ENCODE measurements at regions not wholly inside any gene's neighbourhood (a gene's known extent, or its start where the extent isn't known, plus 50 kb on each side); places are given as distances from the start of the nearest gene placed in this dataset.

- Histone ChIP-seq H3K4me1 (ENCODE audit: control insufficient read depth, insufficient read depth, low read length) (no peaks in the 10 kb centered on the region), H3K27me3 (ENCODE audit: control insufficient read depth, insufficient read depth, low read length) (no peaks in the 10 kb centered on the region), H3K36me3 (ENCODE audit: control insufficient read depth, insufficient read depth, low read length) (no peaks in the 10 kb centered on the region), H3K9me3 (replicated peaks; ENCODE audit: control insufficient read depth, low read depth, low read length) (no peaks in the 10 kb centered on the region), H3K4me3 (ENCODE audit: low read length) (no peak overlapping the region), H3K27ac (ENCODE audit: low read length) (no peak overlapping the region)
- WGBS (ENCODE audit: insufficient coverage) = no CpG with 5 or more reads among the region's 4 CpGs
- DNase-seq = no peak
Observed at GRCh38 chr1:101723415-101723814, 273.3 kb downstream of the OLFM3 start.

- Histone ChIP-seq H3K4me3 (ENCODE audit: low read length) (no peak overlapping the region), H3K36me3 (ENCODE audit: control insufficient read depth, insufficient read depth, low read length) (no peaks in the 10 kb centered on the region), H3K27me3 (ENCODE audit: control insufficient read depth, insufficient read depth, low read length) (no peaks in the 10 kb centered on the region), H3K27ac (ENCODE audit: low read length) (no peak overlapping the region), H3K4me1 (ENCODE audit: control insufficient read depth, insufficient read depth, low read length) (no peaks in the 10 kb centered on the region), H3K9me3 (replicated peaks; ENCODE audit: control insufficient read depth, low read depth, low read length) (no peaks in the 10 kb centered on the region)
- no CpG with 5 or more reads among the region's 5 CpGs for WGBS (ENCODE audit: insufficient coverage)
- DNase-seq = no peak
Observed at GRCh38 chr1:101728029-101728428, 268.7 kb downstream of the OLFM3 start.

GRCh38 chr1:101730559-101730958, 266.2 kb downstream of the OLFM3 start:
- no peaks in the 10 kb centered on the region for H3K27me3 ChIP-seq (ENCODE audit: control insufficient read depth, insufficient read depth, low read length)
- H3K4me3 ChIP-seq (ENCODE audit: low read length) = no peak overlapping the region
- H3K36me3 ChIP-seq (ENCODE audit: control insufficient read depth, insufficient read depth, low read length) = no peaks in the 10 kb centered on the region
- no peak overlapping the region for H3K27ac ChIP-seq (ENCODE audit: low read length)
- no peak for DNase-seq
- WGBS (ENCODE audit: insufficient coverage) = no CpG with 5 or more reads among the region's 2 CpGs
- H3K9me3 ChIP-seq (replicated peaks; ENCODE audit: control insufficient read depth, low read depth, low read length) = no peaks in the 10 kb centered on the region
- no peaks in the 10 kb centered on the region for H3K4me1 ChIP-seq (ENCODE audit: control insufficient read depth, insufficient read depth, low read length)

- WGBS (ENCODE audit: insufficient coverage) = 63% methylated on average over 2 of the region's 2 CpGs
- H3K4me1 ChIP-seq (ENCODE audit: control insufficient read depth, insufficient read depth, low read length) = no peaks in the 10 kb centered on the region
- no peaks in the 10 kb centered on the region for H3K9me3 ChIP-seq (replicated peaks; ENCODE audit: control insufficient read depth, low read depth, low read length)
- no peak overlapping the region for H3K4me3 ChIP-seq (ENCODE audit: low read length)
- no peak overlapping the region for H3K27ac ChIP-seq (ENCODE audit: low read length)
- no peaks in the 10 kb centered on the region for H3K36me3 ChIP-seq (ENCODE audit: control insufficient read depth, insufficient read depth, low read length)
- DNase-seq = no peak
- no peaks in the 10 kb centered on the region for H3K27me3 ChIP-seq (ENCODE audit: control insufficient read depth, insufficient read depth, low read length)
Observed at GRCh38 chr1:101732261-101732660, 264.5 kb downstream of the OLFM3 start.

GRCh38 chr1:101733340-101733739, 263.4 kb downstream of the OLFM3 start:
- H3K9me3 ChIP-seq (replicated peaks; ENCODE audit: control insufficient read depth, low read depth, low read length) = no peaks in the 10 kb centered on the region
- no peak overlapping the region for H3K27ac ChIP-seq (ENCODE audit: low read length)
- no peaks in the 10 kb centered on the region for H3K4me1 ChIP-seq (ENCODE audit: control insufficient read depth, insufficient read depth, low read length)
- H3K36me3 ChIP-seq (ENCODE audit: control insufficient read depth, insufficient read depth, low read length) = no peaks in the 10 kb centered on the region
- no peak for DNase-seq
- no peak overlapping the region for H3K4me3 ChIP-seq (ENCODE audit: low read length)
- no peaks in the 10 kb centered on the region for H3K27me3 ChIP-seq (ENCODE audit: control insufficient read depth, insufficient read depth, low read length)

GRCh38 chr1:101738475-101738874, 258.3 kb downstream of the OLFM3 start:
- no CpG with 5 or more reads among the region's 1 CpG for WGBS (ENCODE audit: insufficient coverage)
- no peak for DNase-seq

GRCh38 chr1:101739146-101739545, 257.6 kb downstream of the OLFM3 start:
- Histone ChIP-seq H3K27me3 (ENCODE audit: control insufficient read depth, insufficient read depth, low read length) (no peaks in the 10 kb centered on the region), H3K27ac (ENCODE audit: low read length) (no peak overlapping the region), H3K9me3 (replicated peaks; ENCODE audit: control insufficient read depth, low read depth, low read length) (no peaks in the 10 kb centered on the region), H3K4me1 (ENCODE audit: control insufficient read depth, insufficient read depth, low read length) (no peaks in the 10 kb centered on the region), H3K36me3 (ENCODE audit: control insufficient read depth, insufficient read depth, low read length) (no peaks in the 10 kb centered on the region), H3K4me3 (ENCODE audit: low read length) (no peak overlapping the region)
- WGBS (ENCODE audit: insufficient coverage) = 40% methylated on average over 1 of the region's 6 CpGs
- DNase-seq = no peak

More at GRCh38 chr1:101738475-101738874, 258.3 kb downstream of the OLFM3 start:
- no peaks in the 10 kb centered on the region for H3K36me3 ChIP-seq (ENCODE audit: control insufficient read depth, insufficient read depth, low read length)
- no peak overlapping the region for H3K27ac ChIP-seq (ENCODE audit: low read length)
- H3K27me3 ChIP-seq (ENCODE audit: control insufficient read depth, insufficient read depth, low read length) = no peaks in the 10 kb centered on the region
- H3K9me3 ChIP-seq (replicated peaks; ENCODE audit: control insufficient read depth, low read depth, low read length) = no peaks in the 10 kb centered on the region
- H3K4me3 ChIP-seq (ENCODE audit: low read length) = no peak overlapping the region
- no peaks in the 10 kb centered on the region for H3K4me1 ChIP-seq (ENCODE audit: control insufficient read depth, insufficient read depth, low read length)

GRCh38 chr1:101739826-101740330, 256.8 kb downstream of the OLFM3 start:
- H3K9me3 ChIP-seq (replicated peaks; ENCODE audit: control insufficient read depth, low read depth, low read length) = no peaks in the 10 kb centered on the region
- H3K27me3 ChIP-seq (ENCODE audit: control insufficient read depth, insufficient read depth, low read length) = no peaks in the 10 kb centered on the region
- no peak overlapping the region for H3K4me3 ChIP-seq (ENCODE audit: low read length)
- DNase-seq = peak; percentile 19
- no peak overlapping the region for H3K27ac ChIP-seq (ENCODE audit: low read length)
- whole genome bisulfite sequencing (ENCODE audit: insufficient coverage) = no CpG with 5 or more reads among the region's 1 CpG
- no peaks in the 10 kb centered on the region for H3K36me3 ChIP-seq (ENCODE audit: control insufficient read depth, insufficient read depth, low read length)
- H3K4me1 ChIP-seq (ENCODE audit: control insufficient read depth, insufficient read depth, low read length) = no peaks in the 10 kb centered on the region

GRCh38 chr1:101741910-101742309, 254.8 kb downstream of the OLFM3 start:
- Histone ChIP-seq H3K36me3 (ENCODE audit: control insufficient read depth, insufficient read depth, low read length) (no peaks in the 10 kb centered on the region), H3K27me3 (ENCODE audit: control insufficient read depth, insufficient read depth, low read length) (no peaks in the 10 kb centered on the region), H3K4me3 (ENCODE audit: low read length) (no peak overlapping the region), H3K27ac (ENCODE audit: low read length) (no peak overlapping the region), H3K4me1 (ENCODE audit: control insufficient read depth, insufficient read depth, low read length) (no peaks in the 10 kb centered on the region), H3K9me3 (replicated peaks; ENCODE audit: control insufficient read depth, low read depth, low read length) (no peaks in the 10 kb centered on the region)
- WGBS (ENCODE audit: insufficient coverage) = 61% methylated on average over 2 of the region's 5 CpGs
- no peak for DNase-seq

GRCh38 chr1:101742509-101742908, 254.2 kb downstream of the OLFM3 start:
- no peak overlapping the region for H3K4me3 ChIP-seq (ENCODE audit: low read length)
- no peak for DNase-seq
- H3K36me3 ChIP-seq (ENCODE audit: control insufficient read depth, insufficient read depth, low read length) = no peaks in the 10 kb centered on the region
- no CpG with 5 or more reads among the region's 1 CpG for WGBS (ENCODE audit: insufficient coverage)
- no peak overlapping the region for H3K27ac ChIP-seq (ENCODE audit: low read length)
- no peaks in the 10 kb centered on the region for H3K9me3 ChIP-seq (replicated peaks; ENCODE audit: control insufficient read depth, low read depth, low read length)
- no peaks in the 10 kb centered on the region for H3K27me3 ChIP-seq (ENCODE audit: control insufficient read depth, insufficient read depth, low read length)
- H3K4me1 ChIP-seq (ENCODE audit: control insufficient read depth, insufficient read depth, low read length) = no peaks in the 10 kb centered on the region

- H3K4me3 ChIP-seq (ENCODE audit: low read length) = no peak overlapping the region
- H3K27me3 ChIP-seq (ENCODE audit: control insufficient read depth, insufficient read depth, low read length) = no peaks in the 10 kb centered on the region
- no peaks in the 10 kb centered on the region for H3K9me3 ChIP-seq (replicated peaks; ENCODE audit: control insufficient read depth, low read depth, low read length)
- DNase-seq = peak; percentile 15
- no peaks in the 10 kb centered on the region for H3K4me1 ChIP-seq (ENCODE audit: control insufficient read depth, insufficient read depth, low read length)
- no peaks in the 10 kb centered on the region for H3K36me3 ChIP-seq (ENCODE audit: control insufficient read depth, insufficient read depth, low read length)
- WGBS (ENCODE audit: insufficient coverage) = 57% methylated on average over 2 of the region's 2 CpGs
- no peak overlapping the region for H3K27ac ChIP-seq (ENCODE audit: low read length)
Observed at GRCh38 chr1:101745551-101746270, 251.0 kb downstream of the OLFM3 start.
